22Rv1 (cell line): ENCODE measurements at regions not wholly inside any gene's neighbourhood (a gene's known extent, or its start where the extent isn't known, plus 50 kb on each side); places are given as distances from the start of the nearest gene placed in this dataset.

Experiments
- ZFX ChIP-seq: fragments of 450-650 bp; IDR thresholded peaks from 2 replicates; pipeline ENCODE4 v1.6.1; 2017; ENCODE audit warnings: antibody characterized with exemption, borderline replicate concordance
- TF ChIP-seq, protein P1 (sequence below): fragments of 450-650 bp; IDR thresholded peaks from 2 replicates; pipeline ENCODE4 v1.5.1; 2017; ENCODE audit warnings: mild to moderate bottlenecking

DNA sequence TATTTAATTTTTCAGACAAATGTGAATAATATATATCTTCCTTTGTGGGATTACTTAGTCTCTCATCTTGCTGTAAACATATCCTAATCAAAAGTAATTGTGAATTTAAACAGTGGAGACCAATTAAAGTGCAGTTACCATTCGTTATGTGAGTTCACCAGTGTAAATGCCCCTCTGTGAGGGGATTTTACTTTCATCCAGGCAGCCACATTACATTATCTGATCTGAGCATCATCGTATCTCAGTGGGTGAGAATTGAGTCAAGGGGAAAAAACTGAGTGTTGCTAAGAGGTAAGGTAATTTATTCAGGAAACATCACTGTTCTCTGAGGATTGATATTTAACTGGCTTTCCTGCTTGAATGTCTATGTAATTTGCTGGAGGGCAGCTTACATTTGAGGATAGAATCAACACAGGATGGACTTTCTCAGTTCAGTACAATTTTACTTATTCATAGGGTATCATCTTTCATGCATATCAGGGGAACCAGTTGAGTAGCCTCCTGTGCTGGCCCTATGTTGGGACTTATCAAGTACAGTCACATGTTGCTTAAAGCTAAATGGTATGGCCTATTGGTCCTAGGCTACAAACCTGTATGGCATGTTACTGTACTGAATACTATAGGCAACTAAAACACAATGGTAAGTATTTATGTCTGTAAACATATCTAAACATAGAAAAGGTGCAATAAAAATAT, 219.7 kb downstream of the CD47 start:
- TF ChIP-seq, protein P1, sequence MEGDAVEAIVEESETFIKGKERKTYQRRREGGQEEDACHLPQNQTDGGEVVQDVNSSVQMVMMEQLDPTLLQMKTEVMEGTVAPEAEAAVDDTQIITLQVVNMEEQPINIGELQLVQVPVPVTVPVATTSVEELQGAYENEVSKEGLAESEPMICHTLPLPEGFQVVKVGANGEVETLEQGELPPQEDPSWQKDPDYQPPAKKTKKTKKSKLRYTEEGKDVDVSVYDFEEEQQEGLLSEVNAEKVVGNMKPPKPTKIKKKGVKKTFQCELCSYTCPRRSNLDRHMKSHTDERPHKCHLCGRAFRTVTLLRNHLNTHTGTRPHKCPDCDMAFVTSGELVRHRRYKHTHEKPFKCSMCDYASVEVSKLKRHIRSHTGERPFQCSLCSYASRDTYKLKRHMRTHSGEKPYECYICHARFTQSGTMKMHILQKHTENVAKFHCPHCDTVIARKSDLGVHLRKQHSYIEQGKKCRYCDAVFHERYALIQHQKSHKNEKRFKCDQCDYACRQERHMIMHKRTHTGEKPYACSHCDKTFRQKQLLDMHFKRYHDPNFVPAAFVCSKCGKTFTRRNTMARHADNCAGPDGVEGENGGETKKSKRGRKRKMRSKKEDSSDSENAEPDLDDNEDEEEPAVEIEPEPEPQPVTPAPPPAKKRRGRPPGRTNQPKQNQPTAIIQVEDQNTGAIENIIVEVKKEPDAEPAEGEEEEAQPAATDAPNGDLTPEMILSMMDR = no peak
- TF ChIP-seq ZFX = no peak
